ENCODE measurements at regions not wholly inside any gene's neighbourhood (a gene's known extent, or its start where the extent isn't known, plus 50 kb on each side); places are given as distances from the start of the nearest gene placed in this dataset.

- H3K36me3 ChIP-seq (ENCODE audit: insufficient read depth, low read length, poor library complexity, severe bottlenecking): no peaks in the 10 kb centered on the region
- ChIA-PET CTCF (no interaction called here), POLR2A (ENCODE audit: low non-redundant PET) (no interaction called here)
- H3K27me3 ChIP-seq (replicated peaks; ENCODE audit: insufficient read depth, low read depth, low read length, poor library complexity): no peaks in the 10 kb centered on the region
- intact Hi-C loops (cut with micrococcal nuclease; ENCODE audit: unreplicated experiment): no loop called here
- TF ChIP-seq CTCF (conservative IDR thresholded peaks at IDR 0.05; ENCODE audit: low read depth, low read length): no peak
- no peak for TF ChIP-seq EZH2 (IDR thresholded peaks at IDR 0.05; ENCODE audit: borderline replicate concordance, low read depth, low read length, poor library complexity, severe bottlenecking)
- no peak for DNase-seq (ENCODE audit: low spot score)
- no peaks in the 10 kb centered on the region for H3K9me3 ChIP-seq (ENCODE audit: low read depth, low read length, poor library complexity, severe bottlenecking)
- no peak overlapping the region for H3K4me3 ChIP-seq (ENCODE audit: low read depth, low read length, poor library complexity, severe bottlenecking)
- BruUV-seq (replicated peaks): no TSS peak
- H3K4me1 ChIP-seq (ENCODE audit: insufficient read depth, low read length, poor library complexity, severe bottlenecking): no peaks in the 10 kb centered on the region
- H3K27ac ChIP-seq (ENCODE audit: low read depth, low read length, poor library complexity, severe bottlenecking): no peak overlapping the region
Measured at GRCh38 chr2:65943099-65943786, 491.7 kb upstream of the MEIS1 start.

DNA sequence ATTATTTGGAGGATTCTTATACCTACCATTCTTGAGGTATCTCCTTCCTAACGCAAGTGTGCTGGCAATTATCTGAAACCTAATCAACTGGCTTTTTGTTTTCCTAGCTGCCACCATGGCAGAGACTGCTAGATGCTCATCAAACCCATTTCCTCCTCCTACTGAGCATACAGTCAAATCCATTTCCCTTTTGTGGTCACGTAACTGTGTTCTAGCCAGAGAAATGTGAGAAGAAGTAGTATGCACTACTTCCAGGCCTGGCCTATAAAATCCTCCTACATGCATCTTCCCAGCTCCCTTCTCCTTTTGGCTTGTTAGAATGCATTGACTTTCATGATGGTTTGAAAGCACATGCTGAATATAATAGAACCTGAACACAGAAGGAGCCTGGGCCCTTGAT, 494.1 kb upstream of the MEIS1 start:
- no peaks in the 10 kb centered on the region for H3K27me3 ChIP-seq (replicated peaks; ENCODE audit: insufficient read depth, low read depth, low read length, poor library complexity)
- no peak overlapping the region for H3K27ac ChIP-seq (ENCODE audit: low read depth, low read length, poor library complexity, severe bottlenecking)
- peak; percentile 51 for DNase-seq (ENCODE audit: low spot score)
- BruUV-seq (replicated peaks): no TSS peak
- H3K9me3 ChIP-seq (ENCODE audit: low read depth, low read length, poor library complexity, severe bottlenecking): no peaks in the 10 kb centered on the region
- no peak for TF ChIP-seq EZH2 (IDR thresholded peaks at IDR 0.05; ENCODE audit: borderline replicate concordance, low read depth, low read length, poor library complexity, severe bottlenecking)
- no peak for TF ChIP-seq CTCF (conservative IDR thresholded peaks at IDR 0.05; ENCODE audit: low read depth, low read length)
- POLR2A ChIA-PET (ENCODE audit: low non-redundant PET): interaction anchor here (0.7 kb wide), 1 partner anchor 96 kb away, joined by 4 read pairs; no protein-coding TSS in a partner anchor
- no peaks in the 10 kb centered on the region for H3K36me3 ChIP-seq (ENCODE audit: insufficient read depth, low read length, poor library complexity, severe bottlenecking)
- intact Hi-C loops (cut with micrococcal nuclease; ENCODE audit: unreplicated experiment): no loop called here
- CTCF ChIA-PET: no interaction called here
- no peaks in the 10 kb centered on the region for H3K4me1 ChIP-seq (ENCODE audit: insufficient read depth, low read length, poor library complexity, severe bottlenecking)
- H3K4me3 ChIP-seq (ENCODE audit: low read depth, low read length, poor library complexity, severe bottlenecking): no peak overlapping the region

DNA sequence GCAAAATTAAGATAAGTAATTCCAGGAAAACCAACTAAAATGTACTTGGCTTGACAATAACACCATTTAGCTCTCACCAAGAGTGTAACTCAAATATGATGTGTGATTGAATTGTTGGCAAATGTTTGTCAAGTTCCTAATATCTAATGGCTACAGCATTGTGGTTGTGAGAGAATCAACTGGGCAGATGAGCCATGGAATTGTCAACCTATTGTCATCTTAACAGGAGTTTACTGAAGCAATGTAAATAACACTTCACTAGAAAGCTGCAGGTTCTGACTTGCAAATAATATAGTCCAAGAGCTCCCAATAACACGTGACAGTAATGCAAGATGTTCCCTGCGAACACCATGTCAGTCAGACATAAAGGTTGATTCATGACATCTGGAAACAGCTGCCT, 495.2 kb upstream of the MEIS1 start:
- no peak for DNase-seq (ENCODE audit: low spot score)
- Histone ChIP-seq H3K36me3 (ENCODE audit: insufficient read depth, low read length, poor library complexity, severe bottlenecking) (no peaks in the 10 kb centered on the region), H3K9me3 (ENCODE audit: low read depth, low read length, poor library complexity, severe bottlenecking) (no peaks in the 10 kb centered on the region), H3K27ac (ENCODE audit: low read depth, low read length, poor library complexity, severe bottlenecking) (no peak overlapping the region), H3K4me1 (ENCODE audit: insufficient read depth, low read length, poor library complexity, severe bottlenecking) (no peaks in the 10 kb centered on the region), H3K4me3 (ENCODE audit: low read depth, low read length, poor library complexity, severe bottlenecking) (no peak overlapping the region), H3K27me3 (replicated peaks; ENCODE audit: insufficient read depth, low read depth, low read length, poor library complexity) (no peaks in the 10 kb centered on the region)
- intact Hi-C loops (cut with micrococcal nuclease; ENCODE audit: unreplicated experiment): no loop called here
- TF ChIP-seq CTCF (conservative IDR thresholded peaks at IDR 0.05; ENCODE audit: low read depth, low read length) (no peak), EZH2 (IDR thresholded peaks at IDR 0.05; ENCODE audit: borderline replicate concordance, low read depth, low read length, poor library complexity, severe bottlenecking) (no peak)
- CTCF ChIA-PET: interaction anchor here (0.7 kb wide), 1 partner anchor 99 kb away, joined by 11 read pairs; no protein-coding TSS in a partner anchor
- BruUV-seq (replicated peaks): no TSS peak
- POLR2A ChIA-PET (ENCODE audit: low non-redundant PET): interaction anchor here (0.7 kb wide), 1 partner anchor 190 kb away, joined by 7 read pairs; no protein-coding TSS in a partner anchor
